HG02763 (cell line): ENCODE measurements at regions not wholly inside any gene's neighbourhood (a gene's known extent, or its start where the extent isn't known, plus 50 kb on each side); places are given as distances from the start of the nearest gene placed in this dataset.

Source experiments
- ATAC-seq: cut with Tn5 transposase; IDR thresholded peaks from one replicate; pipeline ENCODE4 v1.9.1; 2021; ENCODE audit warnings: mild to moderate bottlenecking, moderate library complexity; ENCODE audit not compliant: unreplicated experiment

DNA sequence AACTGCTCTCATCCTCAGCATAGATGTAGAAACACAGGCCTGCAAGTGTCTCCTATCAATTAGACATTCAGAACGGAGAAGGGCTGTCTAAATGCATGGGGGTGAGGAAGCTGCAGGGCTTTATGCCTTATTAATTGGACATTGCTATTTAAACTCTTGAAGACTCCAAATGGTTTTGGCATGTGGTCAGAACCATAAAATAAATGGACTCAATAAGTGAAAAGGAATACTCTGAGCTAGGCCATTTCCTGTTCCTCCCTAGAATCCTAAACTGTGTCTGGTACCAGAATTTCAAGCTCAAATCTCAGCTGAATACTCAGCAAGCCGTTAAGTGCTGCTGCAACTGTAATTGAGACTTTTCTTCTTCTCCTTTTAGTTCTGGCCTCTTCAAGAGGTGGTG, 80.4 kb upstream of the C1orf87 start:
- ATAC-seq = no peak

DNA sequence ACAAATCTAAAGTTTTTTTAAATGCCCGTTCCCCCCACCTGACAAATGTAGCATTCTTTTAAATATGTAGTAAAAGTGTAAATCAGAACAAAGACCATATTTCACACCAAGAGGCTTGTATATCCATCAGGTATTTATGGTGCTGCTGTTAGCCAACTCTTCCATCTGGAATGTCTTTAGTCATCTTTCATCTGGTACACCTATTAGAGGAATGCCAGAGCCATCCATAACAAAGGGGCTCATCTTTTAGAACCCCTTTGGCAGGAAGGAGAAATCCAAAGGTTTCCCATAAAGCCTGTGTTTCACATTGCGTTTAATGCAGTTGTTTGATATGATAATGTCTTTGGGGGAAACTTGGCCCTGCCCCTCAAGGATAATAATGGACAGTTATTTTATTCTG, 79.3 kb upstream of the C1orf87 start:
- no peak for ATAC-seq

DNA sequence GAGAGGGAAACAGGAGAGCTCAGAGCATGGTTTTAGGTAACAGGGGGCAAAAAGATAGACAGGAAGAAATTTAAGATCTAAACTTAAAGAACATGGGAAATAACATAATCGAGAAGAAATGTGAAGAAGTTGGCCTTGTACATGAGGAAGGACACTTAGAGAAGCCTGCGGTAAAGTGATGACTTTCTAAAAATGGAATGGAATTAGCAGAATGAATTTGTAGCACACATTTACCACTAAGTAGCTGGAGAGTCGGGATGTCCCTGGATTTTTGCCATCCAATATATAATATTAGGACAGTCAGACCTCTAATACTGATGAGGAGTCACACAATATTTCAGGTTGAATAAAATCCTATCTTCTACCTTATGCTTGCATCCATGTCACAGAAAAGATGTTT, 77.7 kb upstream of the C1orf87 start:
- ATAC-seq = no peak

DNA sequence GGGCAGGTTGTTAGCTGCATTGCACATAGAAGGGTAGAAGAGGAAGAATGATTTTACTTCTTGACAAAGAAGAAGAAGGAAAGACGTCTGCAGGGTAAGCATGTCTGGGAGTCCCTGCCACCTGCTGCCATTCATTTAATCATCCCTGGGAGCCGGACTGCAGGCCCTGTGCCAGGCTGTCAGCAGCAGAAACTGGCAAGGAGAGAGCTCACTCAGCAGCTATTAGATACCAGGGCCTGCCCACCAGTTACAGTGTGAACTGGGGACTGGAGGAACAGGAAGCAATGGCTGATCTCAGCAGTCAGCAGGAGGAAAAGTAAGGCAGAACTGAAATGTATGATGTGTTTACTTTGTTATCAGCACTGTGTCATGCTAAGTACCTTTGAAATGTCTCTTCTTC, 75.7 kb upstream of the C1orf87 start:
- no peak for ATAC-seq

DNA sequence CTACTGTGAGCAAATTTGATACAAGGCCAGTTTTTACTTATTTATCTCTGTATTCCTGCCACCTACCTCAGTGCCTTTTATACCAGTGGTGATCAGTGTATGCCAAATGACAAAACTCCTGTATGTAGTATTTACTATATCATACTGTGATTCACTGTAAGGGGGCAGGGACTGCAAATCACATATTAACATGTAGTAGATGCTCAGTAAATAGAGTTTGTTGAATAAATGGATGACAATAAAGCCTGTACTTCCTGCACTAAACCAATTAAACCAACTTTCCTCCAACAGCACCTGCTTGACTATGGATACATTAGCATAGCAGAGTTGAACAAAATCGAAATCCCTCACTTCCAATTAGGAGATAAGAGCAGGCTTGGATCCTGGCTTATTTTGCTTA, 73.3 kb upstream of the C1orf87 start:
- no peak for ATAC-seq

DNA sequence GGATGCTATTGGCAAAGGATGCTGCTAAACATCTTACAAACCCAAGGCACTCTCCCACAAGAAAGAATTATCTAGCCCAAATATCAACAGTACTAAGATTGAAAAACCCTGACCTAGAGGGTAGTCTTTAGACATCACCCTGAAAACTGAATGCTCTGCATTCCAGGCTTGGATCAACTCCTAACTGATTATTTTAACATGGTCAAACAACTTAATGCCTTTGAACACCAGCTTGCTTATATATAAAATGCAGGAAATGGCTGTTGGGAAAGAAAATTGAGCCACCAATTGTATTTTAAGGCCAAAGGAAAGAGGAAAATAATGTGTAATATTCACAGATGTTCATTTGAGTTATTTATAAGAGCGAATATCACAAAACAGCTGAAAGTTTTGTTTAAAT, 72.2 kb upstream of the C1orf87 start:
- ATAC-seq = no peak

DNA sequence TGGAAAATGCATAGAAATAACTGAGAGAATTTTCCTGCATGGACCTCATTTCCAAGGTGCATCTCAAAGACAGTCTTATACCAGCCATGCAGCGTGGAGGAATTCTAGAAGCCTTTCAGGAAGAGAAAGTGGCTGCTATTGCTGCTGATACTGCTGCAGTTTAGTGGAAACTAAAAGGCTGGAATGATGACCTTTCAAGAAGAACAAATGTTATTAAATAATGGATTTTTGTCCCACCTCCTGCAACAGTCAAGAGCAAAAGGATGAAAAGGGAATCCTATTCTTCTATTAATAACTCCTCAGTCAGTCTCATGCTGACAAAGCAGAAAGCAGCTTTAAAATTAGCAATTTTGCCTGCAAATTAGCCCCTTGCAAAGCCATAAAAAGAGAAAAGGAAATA, 68.2 kb upstream of the C1orf87 start:
- ATAC-seq = no peak

DNA sequence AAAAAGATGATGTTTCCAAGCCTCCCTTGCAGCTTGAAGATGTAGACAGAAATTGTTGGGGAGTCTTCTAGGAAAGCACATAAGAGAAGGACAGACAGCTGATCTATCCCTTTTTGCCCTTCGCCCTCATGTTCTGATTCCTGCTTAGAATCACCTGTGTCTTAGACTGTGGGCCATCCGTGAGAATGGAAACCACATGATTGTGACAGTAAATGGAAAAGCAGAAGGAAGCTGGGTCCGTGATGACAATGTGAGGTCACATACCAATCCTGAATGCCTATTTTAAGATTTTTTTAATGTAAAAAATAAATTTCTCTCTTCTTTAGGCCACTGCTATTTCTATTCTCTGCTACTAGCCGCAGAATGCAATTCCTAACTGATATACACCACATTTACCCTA, 67.7 kb upstream of the C1orf87 start:
- ATAC-seq = no peak

DNA sequence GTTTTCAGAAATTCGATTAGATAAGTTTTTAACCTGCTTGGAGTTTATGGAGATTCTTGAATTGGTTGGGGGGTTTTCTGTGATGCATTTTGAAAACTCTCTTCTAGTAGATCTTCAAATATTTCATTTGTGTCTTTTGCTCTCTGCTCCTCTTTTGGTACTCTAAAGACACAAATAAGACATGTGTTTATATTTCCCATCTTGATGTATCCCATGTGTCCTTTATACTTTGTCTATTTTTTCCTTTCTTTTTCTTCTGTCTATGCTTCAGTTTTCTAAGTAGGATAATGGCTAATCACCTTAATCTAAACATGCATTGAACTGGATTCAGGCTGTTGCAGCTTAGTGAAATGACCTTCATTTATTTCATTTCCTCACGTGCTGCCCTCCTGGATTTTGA, 63.8 kb upstream of the C1orf87 start:
- ATAC-seq = no peak

DNA sequence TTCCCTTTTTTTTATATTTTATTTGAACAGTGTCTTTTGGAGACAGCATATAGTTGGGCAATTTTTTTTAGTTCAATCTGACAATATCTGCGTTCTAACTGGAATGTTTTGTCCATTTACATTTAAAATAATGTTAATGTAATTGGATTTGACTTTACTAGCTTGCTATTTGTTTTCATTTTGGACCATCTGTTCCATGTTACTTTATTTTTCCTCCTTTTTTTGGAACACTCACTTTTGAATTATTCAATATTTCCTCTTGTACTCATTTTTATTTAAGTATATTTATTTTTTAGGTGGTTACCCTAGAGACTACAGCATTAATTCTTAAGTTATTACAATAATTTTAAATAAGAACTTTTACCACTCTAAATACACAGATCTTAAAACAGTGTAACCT, 62.8 kb upstream of the C1orf87 start:
- no peak for ATAC-seq

DNA sequence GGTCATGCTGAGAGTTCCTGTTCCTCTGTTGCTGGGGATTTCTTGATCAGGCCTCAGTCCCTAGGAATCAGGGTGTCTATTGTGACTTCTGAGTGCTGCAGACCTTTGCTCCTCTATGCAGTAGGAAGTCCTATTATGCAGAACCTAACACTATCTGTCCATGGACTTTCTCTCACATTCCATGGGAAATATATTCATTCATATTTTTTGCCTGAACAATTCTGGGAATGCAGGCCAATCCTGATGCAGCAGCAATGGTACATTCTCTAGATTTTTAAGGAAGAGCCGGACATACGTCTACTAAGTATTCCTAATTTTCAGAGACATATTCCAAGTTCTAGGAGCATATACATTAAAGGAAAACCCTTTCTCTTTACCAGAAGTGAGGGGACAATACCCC, 61.1 kb upstream of the C1orf87 start:
- ATAC-seq = no peak

DNA sequence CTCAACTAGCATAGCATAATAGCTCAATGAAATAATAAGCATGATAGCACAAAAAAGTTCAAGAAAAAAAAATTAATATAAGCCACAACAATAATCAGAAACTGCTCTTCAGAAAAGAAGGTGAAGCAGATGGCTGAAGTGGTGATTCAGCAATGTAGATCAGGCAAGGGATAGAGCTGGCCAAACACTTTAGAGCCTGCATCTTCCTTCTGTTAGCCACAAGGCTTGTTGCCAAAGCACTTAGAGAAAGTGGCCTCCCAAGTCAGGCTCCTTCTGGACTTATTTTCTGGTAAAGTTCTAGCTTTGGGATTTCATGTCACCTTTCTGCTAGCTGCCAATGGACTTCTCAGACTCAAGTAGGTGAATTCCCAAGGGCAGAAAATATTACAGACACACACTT, 60.3 kb upstream of the C1orf87 start:
- ATAC-seq = no peak

DNA sequence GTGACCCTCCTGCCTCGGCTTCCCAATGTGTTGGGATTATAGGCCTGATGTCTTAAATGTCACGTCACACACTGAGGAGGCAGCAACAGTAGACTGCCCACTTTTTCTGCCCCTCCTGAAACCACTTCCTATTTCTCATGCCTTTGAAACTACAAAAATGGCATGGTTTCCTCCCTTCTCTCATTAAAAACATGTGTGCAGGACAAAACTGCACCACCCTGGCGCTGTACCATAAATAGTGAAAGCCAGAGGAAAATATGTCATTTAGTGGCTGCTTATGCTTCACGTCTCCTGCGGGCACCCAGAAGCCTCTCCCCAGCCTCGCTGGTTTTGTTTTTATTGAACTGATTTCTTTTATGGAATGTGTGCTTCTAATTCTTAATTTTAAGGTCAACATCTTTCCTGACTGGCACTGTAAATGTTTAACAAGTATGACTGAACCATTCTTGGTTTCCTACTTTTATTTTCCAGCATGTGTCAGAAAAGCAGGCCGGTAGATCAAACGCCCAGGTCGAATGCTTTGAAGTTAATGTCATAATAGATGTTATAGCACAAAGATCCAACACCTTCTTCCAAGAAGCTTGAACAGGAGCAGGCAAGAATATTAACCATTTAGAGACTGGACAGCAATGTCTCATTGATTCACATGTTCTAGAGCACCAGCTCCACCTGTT, 59.6 kb upstream of the C1orf87 start:
- ATAC-seq = no peak

DNA sequence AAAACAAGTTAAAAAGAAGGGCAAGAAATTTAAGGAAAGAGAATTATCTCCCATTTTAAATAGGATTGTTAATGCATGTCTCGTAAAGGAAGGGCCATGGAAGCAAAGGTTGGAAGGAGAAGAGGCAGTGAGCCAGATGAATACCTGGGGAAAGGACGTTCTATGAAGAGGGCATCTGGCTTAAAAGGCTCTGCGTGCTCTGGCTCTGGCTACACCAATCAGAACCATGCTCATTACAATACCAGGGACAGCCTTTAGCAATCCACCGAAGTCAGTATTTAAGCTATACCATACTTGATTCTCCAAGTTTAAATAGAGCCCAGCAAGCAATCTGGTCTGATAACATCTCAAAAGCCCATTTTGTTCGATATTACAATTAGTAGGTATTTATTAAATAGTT, 58.5 kb upstream of the C1orf87 start:
- ATAC-seq = no peak

DNA sequence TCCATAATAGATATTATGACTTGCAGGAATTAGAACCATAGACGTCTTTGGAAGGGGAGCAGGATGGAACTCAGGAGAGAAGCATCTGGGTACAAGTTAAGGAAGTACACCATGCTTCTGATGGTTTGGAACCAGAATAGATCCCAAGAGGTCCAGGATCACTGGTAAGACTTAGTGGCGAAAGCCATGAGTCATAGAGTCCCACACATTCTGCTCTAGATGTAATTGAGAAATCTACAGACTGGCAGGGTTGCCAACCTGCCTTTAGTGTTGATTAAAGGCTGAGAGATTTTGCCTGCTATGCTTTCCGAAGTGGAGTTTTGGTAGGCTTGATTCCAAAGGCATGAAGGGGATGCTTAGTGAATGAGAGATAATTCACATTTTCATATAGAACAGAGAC, 57.1 kb upstream of the C1orf87 start:
- no peak for ATAC-seq

DNA sequence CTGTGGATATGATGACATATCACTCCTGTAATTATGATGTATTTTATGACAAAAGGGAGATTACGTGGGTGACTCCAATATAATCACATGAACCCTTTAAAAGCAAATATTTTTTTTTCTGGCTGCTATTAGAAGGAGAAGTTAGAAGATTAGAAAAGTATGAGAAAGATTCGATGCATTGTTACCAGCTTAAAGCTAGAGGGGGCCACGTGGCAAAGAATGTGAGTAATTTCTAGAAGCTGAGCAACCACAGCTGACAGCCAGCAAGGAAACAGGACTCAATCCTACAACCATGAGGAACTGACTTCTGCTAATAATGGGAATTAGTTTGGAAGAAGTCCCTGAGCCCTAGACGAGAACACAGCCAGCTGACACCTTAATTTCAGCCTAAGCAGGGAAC, 56.3 kb upstream of the C1orf87 start:
- no peak for ATAC-seq

DNA sequence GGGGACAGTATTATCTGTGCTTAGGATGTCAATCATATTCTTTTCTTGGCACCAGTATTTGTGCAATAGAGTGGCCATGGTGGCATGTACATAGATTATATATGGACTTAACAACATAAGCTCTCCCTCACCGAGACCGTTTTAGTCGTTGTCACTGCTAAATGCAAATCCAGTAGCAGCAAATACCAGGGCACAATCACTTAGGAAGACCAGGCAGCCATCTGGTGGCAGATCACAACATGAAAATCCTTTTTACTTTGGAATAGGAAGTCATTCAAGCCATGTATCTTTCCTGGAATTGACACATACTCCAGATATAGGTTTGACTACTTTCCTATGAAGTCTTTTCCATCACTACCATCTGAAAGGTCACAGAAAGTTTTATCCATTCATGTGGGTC, 53.2 kb upstream of the C1orf87 start:
- no peak for ATAC-seq
